Ovary (tissue), 7 donors: ENCODE measurements at regions not wholly inside any gene's neighbourhood (a gene's known extent, or its start where the extent isn't known, plus 50 kb on each side); places are given as distances from the start of the nearest gene placed in this dataset.

ENCODE experiments used
- DNase-seq, 5 donors: peaks; one replicate each; pipeline ENCODE4 v3.0.0-alpha.2; 2019 to 2020
- H3K27ac ChIP-seq, 2 donors: fragments of 200-600 bp; one replicate each; pipeline versions ENCODE4 v1.5.1 to v1.8.0; 2019 to 2022
- H3K27me3 ChIP-seq: fragments of 200-600 bp; one replicate; pipeline ENCODE4 v1.8.0; 2022
- H3K36me3 ChIP-seq: fragments of 200-600 bp; sonication (generic); one replicate; pipeline ENCODE4 v1.5.1; 2019
- H3K4me1 ChIP-seq: one replicate; pipeline ENCODE4 v1.8.1; 2013; ENCODE audit warnings: mild to moderate bottlenecking, moderate library complexity; ENCODE audit not compliant: insufficient read depth
- H3K4me3 ChIP-seq: fragments of 200-600 bp; sonication (generic); one replicate; pipeline ENCODE4 v1.5.1; 2017
- H3K9me3 ChIP-seq, 2 donors: fragments of 200-600 bp in 1 of 2; sonication (generic) in 1 of 2; one replicate each; pipeline versions ENCODE4 v1.5.1 to v1.8.1; 2013 to 2019; ENCODE audit warnings: mild to moderate bottlenecking in 1 of 2, moderate library complexity in 1 of 2
- EP300 ChIP-seq: sonication (generic); formaldehyde crosslinking; IDR thresholded peaks from one replicate; pipeline ENCODE4 v1.6.1; 2017; ENCODE audit warnings: antibody characterized with exemption
- POLR2A ChIP-seq: fragments of 450-650 bp; IDR thresholded peaks from one replicate; pipeline ENCODE4 v1.6.1; 2017; ENCODE audit warnings: antibody characterized with exemption, mild to moderate bottlenecking, moderate library complexity
- WGBS, 3 donors: extraction: QIAGEN DNeasy Blood & Tissue Kit in 1 of 3; methylation state at CpG; one replicate each; pipeline versions ENCODE4 v1.1.5 to v1.1.7; 2013 to 2017; 5-methylcytosine and 5-hydroxymethylcytosine counted together
- intact Hi-C, 4 donors: fragments of 100-400 bp; cut with DNase I; formaldehyde crosslinking; loops; one replicate each; pipeline versions ENCODE4 v1.11.0 to v1.15.1; 2022 to 2023
- TF ChIP-seq, protein P1 (sequence below), 3 donors: fragments of 450-650 bp in 2 of 3; fragments of 200-600 bp in 1 of 3; IDR thresholded peaks; one replicate each; pipeline versions ENCODE4 v1.5.1 to v1.8.0; 2016 to 2022; ENCODE audit warnings: antibody characterized with exemption in 3 of 3, mild to moderate bottlenecking in 1 of 3
- donor health status: DM: no; HTN: no; CAD: no; lungs with moderate emphysema.
- donor health status: DM: no; HTN: no; CAD: no.
- donor health status: Bipolar disorder and iron deficiency.
- donor health status: DM: no; HTN: no; CAD: no.
- donor health status: DM: yes; HTN: yes; CAD: no.

GRCh38 chr3:132822837-132823236 lies 100.6 kb upstream of the NPHP3 start:
- no peaks in the 10 kb centered on the region for H3K9me3 ChIP-seq
- H3K36me3 ChIP-seq, result no peaks in the 10 kb centered on the region
- DNase-seq, result no peak
- WGBS, 3 donors, result 74 to 78% (median 74%) methylated on average over 2 of the region's 2 CpGs
- intact Hi-C loops, result no loop called here
- H3K27me3 ChIP-seq, result no peaks in the 10 kb centered on the region
- H3K4me3 ChIP-seq, result no peak overlapping the region
- no peaks in the 10 kb centered on the region for H3K4me1 ChIP-seq
- no peak overlapping the region for H3K27ac ChIP-seq
- TF ChIP-seq POLR2A, result no peak
- no peak for TF ChIP-seq EP300
- TF ChIP-seq, protein P1, sequence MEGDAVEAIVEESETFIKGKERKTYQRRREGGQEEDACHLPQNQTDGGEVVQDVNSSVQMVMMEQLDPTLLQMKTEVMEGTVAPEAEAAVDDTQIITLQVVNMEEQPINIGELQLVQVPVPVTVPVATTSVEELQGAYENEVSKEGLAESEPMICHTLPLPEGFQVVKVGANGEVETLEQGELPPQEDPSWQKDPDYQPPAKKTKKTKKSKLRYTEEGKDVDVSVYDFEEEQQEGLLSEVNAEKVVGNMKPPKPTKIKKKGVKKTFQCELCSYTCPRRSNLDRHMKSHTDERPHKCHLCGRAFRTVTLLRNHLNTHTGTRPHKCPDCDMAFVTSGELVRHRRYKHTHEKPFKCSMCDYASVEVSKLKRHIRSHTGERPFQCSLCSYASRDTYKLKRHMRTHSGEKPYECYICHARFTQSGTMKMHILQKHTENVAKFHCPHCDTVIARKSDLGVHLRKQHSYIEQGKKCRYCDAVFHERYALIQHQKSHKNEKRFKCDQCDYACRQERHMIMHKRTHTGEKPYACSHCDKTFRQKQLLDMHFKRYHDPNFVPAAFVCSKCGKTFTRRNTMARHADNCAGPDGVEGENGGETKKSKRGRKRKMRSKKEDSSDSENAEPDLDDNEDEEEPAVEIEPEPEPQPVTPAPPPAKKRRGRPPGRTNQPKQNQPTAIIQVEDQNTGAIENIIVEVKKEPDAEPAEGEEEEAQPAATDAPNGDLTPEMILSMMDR (IDR thresholded peaks at IDR 0.05), result no peak

GRCh38 chr3:132822266-132822665 lies 100.1 kb upstream of the NPHP3 start:
- no peak overlapping the region for H3K4me3 ChIP-seq
- no peaks in the 10 kb centered on the region for H3K4me1 ChIP-seq
- TF ChIP-seq POLR2A, result no peak
- TF ChIP-seq EP300, result no peak
- TF ChIP-seq, protein P1 (IDR thresholded peaks at IDR 0.05), result no peak
- intact Hi-C loops, result no loop called here
- H3K36me3 ChIP-seq, result no peaks in the 10 kb centered on the region
- H3K27ac ChIP-seq, result no peak overlapping the region
- H3K9me3 ChIP-seq, result no peaks in the 10 kb centered on the region
- WGBS, 3 donors, result 67 to 70% (median 69%) methylated on average over 1 of the region's 1 CpG
- DNase-seq, result no peak
- H3K27me3 ChIP-seq, result no peaks in the 10 kb centered on the region

- Histone ChIP-seq H3K9me3 (no peaks in the 10 kb centered on the region), H3K27ac (no peak overlapping the region), H3K4me1 (no peaks in the 10 kb centered on the region), H3K27me3 (no peaks in the 10 kb centered on the region), H3K36me3 (no peaks in the 10 kb centered on the region), H3K4me3 (no peak overlapping the region)
- intact Hi-C loops, result no loop called here
- 66 to 83% (median 71%) methylated on average over 2 of the region's 2 CpGs for WGBS, 3 donors
- no peak for DNase-seq
- TF ChIP-seq, protein P1 (IDR thresholded peaks at IDR 0.05), result no peak
- TF ChIP-seq POLR2A (no peak), EP300 (no peak)
Measured at GRCh38 chr3:132821314-132821713, 99.1 kb upstream of the NPHP3 start.

DNA sequence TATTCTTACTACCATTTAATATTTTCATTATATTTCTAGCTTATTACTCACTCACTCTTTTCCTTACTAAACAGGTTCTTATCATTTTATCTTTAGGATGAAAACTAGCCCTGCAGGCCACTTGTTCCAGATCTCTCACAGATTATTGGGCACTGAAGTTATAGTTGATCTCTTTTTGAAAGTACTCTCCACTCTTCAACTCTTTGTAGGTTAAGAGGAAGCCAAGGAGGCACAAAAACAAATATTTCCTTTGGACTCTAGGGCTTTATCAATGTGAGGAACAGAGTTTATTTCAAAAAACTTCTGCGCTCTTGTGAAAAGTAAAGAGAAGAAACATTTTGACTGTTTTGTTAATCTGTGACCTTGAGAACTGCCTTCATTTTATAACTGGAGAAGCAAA lies 96.0 kb upstream of the NPHP3 start:
- no peak for DNase-seq
- no peaks in the 10 kb centered on the region for H3K36me3 ChIP-seq
- intact Hi-C loops, result loop anchor here in 1 of 4 donors (2.0 kb wide), 1 partner anchor 25 kb away; no protein-coding TSS in a partner anchor
- 23 to 38% (median 33%) methylated on average over 1 of the region's 1 CpG for WGBS, 3 donors
- TF ChIP-seq EP300 (no peak), POLR2A (no peak)
- TF ChIP-seq, protein P1 (IDR thresholded peaks at IDR 0.05), result no peak
- H3K4me3 ChIP-seq, result no peak overlapping the region
- no peak overlapping the region for H3K27ac ChIP-seq
- H3K27me3 ChIP-seq, result no peaks in the 10 kb centered on the region
- no peaks in the 10 kb centered on the region for H3K9me3 ChIP-seq
- H3K4me1 ChIP-seq, result no peaks in the 10 kb centered on the region
